Psoas muscle (tissue), 7 donors: ENCODE measurements at regions not wholly inside any gene's neighbourhood (a gene's known extent, or its start where the extent isn't known, plus 50 kb on each side); places are given as distances from the start of the nearest gene placed in this dataset.

Source experiments
- ATAC-seq, 4 donors: fragments of 200-7000 bp; cut with Tn5 transposase; one replicate each; pipeline ENCODE4 v1.9.1; 2020; ENCODE audit warnings: moderate library complexity in 3 of 4, mild to moderate bottlenecking in 2 of 4
- DNase-seq, 2 donors: peaks; one replicate each; pipeline ENCODE4 v3.0.0-alpha.2; 2020
- H3K27ac ChIP-seq: fragments of 200-600 bp; one replicate; pipeline ENCODE4 v1.8.0; 2022
- H3K27me3 ChIP-seq, 3 donors: fragments of 200-600 bp in 1 of 3; one replicate each; pipeline versions ENCODE4 v1.6.1 to v1.8.0; 2013 to 2022; ENCODE audit warnings: low read length in 2 of 3, mild to moderate bottlenecking in 2 of 3, moderate library complexity in 1 of 3; ENCODE audit not compliant: insufficient read depth in 3 of 3
- H3K36me3 ChIP-seq, 2 donors: fragments of 200-600 bp in 1 of 2; one replicate each; pipeline versions ENCODE4 v1.6.1 to v1.8.0; 2013 to 2022; ENCODE audit warnings: low read depth in 1 of 2, mild to moderate bottlenecking in 1 of 2, moderate library complexity in 1 of 2; ENCODE audit not compliant: insufficient read depth in 1 of 2
- H3K4me1 ChIP-seq: fragments of 200-600 bp; one replicate; pipeline ENCODE4 v1.8.0; 2022
- H3K4me3 ChIP-seq: fragments of 200-600 bp; one replicate; pipeline ENCODE4 v1.8.0; 2022; ENCODE audit warnings: mild to moderate bottlenecking
- H3K9me3 ChIP-seq: fragments of 200-600 bp; one replicate; pipeline ENCODE4 v1.8.0; 2022
- CTCF ChIP-seq: fragments of 200-600 bp; IDR thresholded peaks from one replicate; pipeline ENCODE4 v1.8.0; 2022; ENCODE audit warnings: antibody characterized with exemption
- WGBS, 3 donors: extraction: QIAGEN DNeasy Blood & Tissue Kit; methylation state at CpG; one replicate each; pipeline versions ENCODE4 v1.1.6 to v1.1.7; 2013; 5-methylcytosine and 5-hydroxymethylcytosine counted together
- intact Hi-C, 2 donors: fragments of 100-400 bp; cut with DNase I; formaldehyde crosslinking; loops; one replicate each; pipeline versions ENCODE4 v1.11.0 to v1.14.2; 2022
- donor health status: healthy with polysubstance abuse.
- donor health status: DM: no; HTN: no; CAD: no; lungs with moderate emphysema.
- donor health status: Bipolar disorder and iron deficiency.
- donor health status: healthy.
- donor health status: DM: yes; HTN: yes; CAD: no.
- donor health status: DM: no; HTN: no; CAD: no.
- donor health status: DM: yes; HTN: yes; CAD: no.

GRCh38 chr21:32834211-32834915 is 62.8 kb upstream of the PAXBP1 start:
- WGBS, 3 donors = 58 to 72% (median 67%) methylated on average over 7 of the region's 7 CpGs

GRCh38 chr21:32834916-32835235 is 63.3 kb upstream of the PAXBP1 start:
- H3K36me3 ChIP-seq = no peaks in the 10 kb centered on the region
- DNase-seq (no peak), ATAC-seq (no peak)
- H3K27me3 ChIP-seq = peaks cover 0 to 2% (median 0%) of the 10 kb centered on the region in 3 donors
- no peak overlapping the region for H3K27ac ChIP-seq
- 50 to 67% (median 66%) methylated on average over 5 of the region's 5 CpGs for WGBS, 3 donors
- intact Hi-C loops = loop anchor here (5.0 to 10.0 kb wide), 4 partner anchors 292 to 770 kb away; no protein-coding TSS in a partner anchor
- TF ChIP-seq CTCF = no peak
- H3K9me3 ChIP-seq = peaks cover 5% of the 10 kb centered on the region
- H3K4me1 ChIP-seq = no peaks in the 10 kb centered on the region
- H3K4me3 ChIP-seq = no peak overlapping the region

More at GRCh38 chr21:32834211-32834915, 62.8 kb upstream of the PAXBP1 start:
- Histone ChIP-seq H3K27ac (no peak overlapping the region), H3K9me3 (peaks cover 5% of the 10 kb centered on the region), H3K4me3 (no peak overlapping the region), H3K27me3 (peaks cover 0 to 2% (median 0%) of the 10 kb centered on the region in 3 donors), H3K36me3 (no peaks in the 10 kb centered on the region), H3K4me1 (no peaks in the 10 kb centered on the region)
- no peak for DNase-seq
- no peak for TF ChIP-seq CTCF
- intact Hi-C loops = loop anchor here (5.0 to 10.0 kb wide), 4 partner anchors 293 to 770 kb away; no protein-coding TSS in a partner anchor
- no peak for ATAC-seq

DNA sequence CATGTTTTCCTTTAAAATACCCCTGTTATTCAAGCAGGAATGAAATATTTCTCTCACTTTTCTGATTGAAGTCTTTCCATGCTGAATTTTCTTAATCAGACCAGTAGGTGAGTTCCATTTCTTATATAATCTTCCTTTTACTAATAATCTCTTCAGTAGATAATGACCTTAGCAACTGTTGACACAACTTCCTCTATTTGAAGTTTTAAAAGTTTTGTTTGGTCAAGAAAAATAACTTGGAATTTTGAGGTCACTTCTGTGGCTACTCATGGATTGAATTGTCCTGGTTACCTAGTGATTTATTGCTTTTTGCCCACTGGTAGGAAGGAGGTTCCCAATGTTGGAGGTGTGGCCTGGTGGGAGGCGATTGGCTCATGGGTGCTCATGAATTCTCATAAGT is 70.6 kb upstream of the PAXBP1 start:
- Histone ChIP-seq H3K4me1 (no peaks in the 10 kb centered on the region), H3K9me3 (no peaks in the 10 kb centered on the region), H3K4me3 (no peak overlapping the region), H3K27me3 (peaks cover 0 to 4% (median 1%) of the 10 kb centered on the region in 3 donors), H3K27ac (no peak overlapping the region), H3K36me3 (no peaks in the 10 kb centered on the region)
- WGBS, 3 donors = 95 to 100% (median 100%) methylated on average over 1 of the region's 1 CpG
- no peak for ATAC-seq
- DNase-seq = no peak
- intact Hi-C loops = no loop called here
- TF ChIP-seq CTCF = no peak

GRCh38 chr21:32843561-32843960 is 72.0 kb upstream of the PAXBP1 start:
- DNase-seq (no peak), ATAC-seq (no peak)
- intact Hi-C loops = no loop called here
- 74 to 82% (median 75%) methylated on average over 3 of the region's 3 CpGs for WGBS, 3 donors
- no peak for TF ChIP-seq CTCF
- no peak overlapping the region for H3K27ac ChIP-seq
- peaks cover 2 to 15% (median 4%) of the 10 kb centered on the region in 3 donors for H3K27me3 ChIP-seq
- no peaks in the 10 kb centered on the region for H3K9me3 ChIP-seq
- H3K36me3 ChIP-seq = no peaks in the 10 kb centered on the region
- H3K4me3 ChIP-seq = no peak overlapping the region
- no peaks in the 10 kb centered on the region for H3K4me1 ChIP-seq

DNA sequence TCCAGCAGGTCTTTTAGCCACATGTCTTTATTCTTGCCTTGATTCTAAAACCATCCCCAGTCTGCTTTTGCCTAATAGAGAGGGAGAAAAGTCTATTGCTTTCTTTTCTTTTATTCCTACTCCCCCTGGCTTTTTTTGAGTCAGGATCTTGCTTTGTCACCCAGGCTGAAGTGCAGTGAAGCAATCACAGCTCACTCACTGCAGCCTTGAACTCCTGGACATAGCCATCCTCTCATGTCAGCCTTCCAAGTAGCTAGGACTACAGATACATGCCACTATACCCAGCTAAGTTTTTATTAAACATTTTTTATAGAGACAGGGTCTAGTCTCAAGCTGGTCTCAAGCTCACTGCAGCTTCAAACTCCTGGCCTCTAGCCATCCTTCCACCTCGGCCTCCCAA is 72.5 kb upstream of the PAXBP1 start:
- intact Hi-C loops = no loop called here
- Histone ChIP-seq H3K9me3 (no peaks in the 10 kb centered on the region), H3K27me3 (peaks cover 2 to 17% (median 4%) of the 10 kb centered on the region in 3 donors), H3K4me1 (no peaks in the 10 kb centered on the region), H3K36me3 (no peaks in the 10 kb centered on the region), H3K27ac (no peak overlapping the region), H3K4me3 (no peak overlapping the region)
- ATAC-seq = no peak
- no peak for TF ChIP-seq CTCF
- WGBS, 3 donors = 43 to 63% (median 58%) methylated on average over 1 of the region's 1 CpG
- DNase-seq = no peak
